Ovary (tissue), 7 donors: ENCODE measurements at regions not wholly inside any gene's neighbourhood (a gene's known extent, or its start where the extent isn't known, plus 50 kb on each side); places are given as distances from the start of the nearest gene placed in this dataset.

Source experiments
- DNase-seq, 5 donors: peaks; one replicate each; pipeline ENCODE4 v3.0.0-alpha.2; 2019 to 2020
- H3K27ac ChIP-seq, 2 donors: fragments of 200-600 bp; one replicate each; pipeline versions ENCODE4 v1.5.1 to v1.8.0; 2019 to 2022
- H3K27me3 ChIP-seq: fragments of 200-600 bp; one replicate; pipeline ENCODE4 v1.8.0; 2022
- H3K36me3 ChIP-seq: fragments of 200-600 bp; sonication (generic); one replicate; pipeline ENCODE4 v1.5.1; 2019
- H3K4me1 ChIP-seq: one replicate; pipeline ENCODE4 v1.8.1; 2013; ENCODE audit warnings: mild to moderate bottlenecking, moderate library complexity; ENCODE audit not compliant: insufficient read depth
- H3K4me3 ChIP-seq: fragments of 200-600 bp; sonication (generic); one replicate; pipeline ENCODE4 v1.5.1; 2017
- H3K9me3 ChIP-seq, 2 donors: fragments of 200-600 bp in 1 of 2; sonication (generic) in 1 of 2; one replicate each; pipeline versions ENCODE4 v1.5.1 to v1.8.1; 2013 to 2019; ENCODE audit warnings: mild to moderate bottlenecking in 1 of 2, moderate library complexity in 1 of 2
- CTCF ChIP-seq, 3 donors: fragments of 450-650 bp in 2 of 3; fragments of 200-600 bp in 1 of 3; IDR thresholded peaks; one replicate each; pipeline versions ENCODE4 v1.5.1 to v1.8.0; 2016 to 2022; ENCODE audit warnings: antibody characterized with exemption in 3 of 3, mild to moderate bottlenecking in 1 of 3
- EP300 ChIP-seq: sonication (generic); formaldehyde crosslinking; IDR thresholded peaks from one replicate; pipeline ENCODE4 v1.6.1; 2017; ENCODE audit warnings: antibody characterized with exemption
- POLR2A ChIP-seq: fragments of 450-650 bp; IDR thresholded peaks from one replicate; pipeline ENCODE4 v1.6.1; 2017; ENCODE audit warnings: antibody characterized with exemption, mild to moderate bottlenecking, moderate library complexity
- WGBS, 3 donors: extraction: QIAGEN DNeasy Blood & Tissue Kit in 1 of 3; methylation state at CpG; one replicate each; pipeline versions ENCODE4 v1.1.5 to v1.1.7; 2013 to 2017; 5-methylcytosine and 5-hydroxymethylcytosine counted together
- intact Hi-C, 4 donors: fragments of 100-400 bp; cut with DNase I; formaldehyde crosslinking; loops; one replicate each; pipeline versions ENCODE4 v1.11.0 to v1.15.1; 2022 to 2023
- donor health status: DM: no; HTN: no; CAD: no; lungs with moderate emphysema.
- donor health status: DM: no; HTN: no; CAD: no.
- donor health status: Bipolar disorder and iron deficiency.
- donor health status: DM: no; HTN: no; CAD: no.
- donor health status: DM: yes; HTN: yes; CAD: no.

- DNase-seq = no peak
- WGBS, 3 donors = no CpG with 5 or more reads among the region's 2 CpGs
- Histone ChIP-seq H3K4me3 (no peak overlapping the region), H3K27me3 (no peaks in the 10 kb centered on the region), H3K9me3 (no peaks in the 10 kb centered on the region), H3K27ac (no peak overlapping the region), H3K4me1 (no peaks in the 10 kb centered on the region), H3K36me3 (no peaks in the 10 kb centered on the region)
- intact Hi-C loops = no loop called here
- no peak for TF ChIP-seq EP300
- no peak for TF ChIP-seq CTCF (IDR thresholded peaks at IDR 0.05)
- no peak for TF ChIP-seq POLR2A
These were observed 357.2 kb upstream of the HSFY2 start for GRCh38 chrY:19130569-19131358.

GRCh38 chrY:19126889-19127288 is 353.4 kb upstream of the HSFY2 start:
- WGBS, 3 donors = no CpG with 5 or more reads among the region's 1 CpG
- Histone ChIP-seq H3K36me3 (no peaks in the 10 kb centered on the region), H3K27ac (no peak overlapping the region), H3K27me3 (no peaks in the 10 kb centered on the region), H3K9me3 (no peaks in the 10 kb centered on the region), H3K4me1 (no peaks in the 10 kb centered on the region), H3K4me3 (no peak overlapping the region)
- no peak for DNase-seq
- intact Hi-C loops = no loop called here
- TF ChIP-seq POLR2A (no peak), EP300 (no peak), CTCF (IDR thresholded peaks at IDR 0.05) (no peak)

GRCh38 chrY:19124609-19125008 is 351.1 kb upstream of the HSFY2 start:
- TF ChIP-seq EP300 = no peak
- TF ChIP-seq CTCF (IDR thresholded peaks at IDR 0.05) = no peak
- TF ChIP-seq POLR2A = no peak
- Histone ChIP-seq H3K4me3 (no peak overlapping the region), H3K27ac (no peak overlapping the region), H3K36me3 (no peaks in the 10 kb centered on the region), H3K27me3 (no peaks in the 10 kb centered on the region), H3K4me1 (no peaks in the 10 kb centered on the region), H3K9me3 (no peaks in the 10 kb centered on the region)
- no peak for DNase-seq
- intact Hi-C loops = no loop called here
- WGBS, 3 donors = no CpG with 5 or more reads among the region's 2 CpGs

- no peaks in the 10 kb centered on the region for H3K9me3 ChIP-seq
- intact Hi-C loops = no loop called here
- H3K4me3 ChIP-seq = no peak overlapping the region
- no peak for DNase-seq
- no peaks in the 10 kb centered on the region for H3K36me3 ChIP-seq
- H3K4me1 ChIP-seq = no peaks in the 10 kb centered on the region
- TF ChIP-seq POLR2A = no peak
- H3K27ac ChIP-seq = no peak overlapping the region
- H3K27me3 ChIP-seq = no peaks in the 10 kb centered on the region
These were observed 348.9 kb upstream of the HSFY2 start for GRCh38 chrY:19122450-19122849.

GRCh38 chrY:19098349-19098748 is 324.8 kb upstream of the HSFY2 start:
- TF ChIP-seq EP300 = no peak
- TF ChIP-seq CTCF (IDR thresholded peaks at IDR 0.05) = no peak
- no peak for TF ChIP-seq POLR2A
- intact Hi-C loops = no loop called here
- WGBS, 3 donors = no CpG with 5 or more reads among the region's 3 CpGs

More at GRCh38 chrY:19098349-19098748, 324.8 kb upstream of the HSFY2 start:
- Histone ChIP-seq H3K27me3 (no peaks in the 10 kb centered on the region), H3K4me1 (no peaks in the 10 kb centered on the region), H3K36me3 (no peaks in the 10 kb centered on the region), H3K27ac (no peak overlapping the region), H3K9me3 (no peaks in the 10 kb centered on the region), H3K4me3 (no peak overlapping the region)
- DNase-seq = no peak
